GM23338 (cell line): ENCODE measurements at regions not wholly inside any gene's neighbourhood (a gene's known extent, or its start where the extent isn't known, plus 50 kb on each side); places are given as distances from the start of the nearest gene placed in this dataset.

ENCODE experiments used
- ATAC-seq: fragments of 200-7000 bp; cut with Tn5 transposase; 3 replicates; pipeline ENCODE4 v1.9.1; 2020
- DNase-seq: peaks from one replicate; pipeline ENCODE4 v3.0.0-alpha.2; 2015; ENCODE audit warnings: low spot score
- H2AFZ ChIP-seq: fragments of 200-600 bp; sonication (generic); 2 replicates; pipeline ENCODE4 v1.8.0; 2016; ENCODE audit warnings: antibody characterized with exemption, mild to moderate bottlenecking, moderate library complexity
- H3F3A ChIP-seq: fragments of 200-600 bp; sonication (generic); replicated peaks from 2 replicates; pipeline ENCODE4 v1.8.0; 2017; ENCODE audit warnings: antibody characterized with exemption, mixed run types, low read depth
- H3K27ac ChIP-seq: fragments of 200-600 bp; sonication (generic); 2 replicates; pipeline ENCODE4 v1.6.1; 2016; ENCODE audit warnings: low read depth
- H3K27me3 ChIP-seq: fragments of 200-600 bp; sonication (generic); 2 replicates; pipeline ENCODE4 v1.8.0; 2016; ENCODE audit warnings: mild to moderate bottlenecking, mixed run types, moderate library complexity; ENCODE audit not compliant: insufficient read depth
- H3K36me3 ChIP-seq: fragments of 200-600 bp; sonication (generic); 2 replicates; pipeline ENCODE4 v1.8.0; 2016; ENCODE audit warnings: mild to moderate bottlenecking; ENCODE audit not compliant: insufficient read depth
- H3K4me1 ChIP-seq: fragments of 200-600 bp; sonication (generic); 2 replicates; pipeline ENCODE4 v1.8.0; 2016; ENCODE audit warnings: mild to moderate bottlenecking, moderate library complexity; ENCODE audit not compliant: insufficient read depth
- H3K4me2 ChIP-seq: fragments of 200-600 bp; sonication (generic); 2 replicates; pipeline ENCODE4 v1.7.1; 2017; ENCODE audit warnings: mixed run types
- H3K4me3 ChIP-seq: fragments of 200-600 bp; sonication (generic); 2 replicates; pipeline ENCODE4 v1.6.1; 2016; ENCODE audit warnings: mixed run types
- H3K79me2 ChIP-seq: fragments of 200-600 bp; sonication (generic); replicated peaks from 2 replicates; pipeline ENCODE4 v1.8.0; 2017; ENCODE audit warnings: mild to moderate bottlenecking; ENCODE audit not compliant: insufficient read depth
- H3K9me2 ChIP-seq: fragments of 200-600 bp; sonication (generic); 2 replicates; pipeline ENCODE4 v1.8.0; 2017; ENCODE audit not compliant: insufficient read depth
- H4K20me1 ChIP-seq: fragments of 200-600 bp; sonication (generic); replicated peaks from 2 replicates; pipeline ENCODE4 v1.8.0; 2017; ENCODE audit warnings: mild to moderate bottlenecking; ENCODE audit not compliant: insufficient read depth
- H3K27ac Mint-ChIP-seq: 2 replicates; pipeline ENCODE4 v1.8.0; 2020; ENCODE audit warnings: inconsistent platforms, mild to moderate bottlenecking, moderate library complexity, mixed read lengths
- H3K27me3 Mint-ChIP-seq: 3 replicates; pipeline ENCODE4 v1.8.0; 2022; ENCODE audit warnings: low read depth, mild to moderate bottlenecking, moderate library complexity, mixed read lengths, inconsistent platforms; ENCODE audit not compliant: insufficient read depth, poor library complexity
- H3K36me3 Mint-ChIP-seq: 3 replicates; pipeline ENCODE4 v1.8.0; 2021; ENCODE audit warnings: low read depth, mild to moderate bottlenecking, inconsistent platforms, moderate library complexity, mixed read lengths
- H3K4me1 Mint-ChIP-seq: 3 replicates; pipeline ENCODE4 v1.8.0; 2020; ENCODE audit warnings: mild to moderate bottlenecking, inconsistent platforms, mixed read lengths
- H3K4me3 Mint-ChIP-seq: 3 replicates; pipeline ENCODE4 v1.8.0; 2021; ENCODE audit warnings: moderate library complexity, mild to moderate bottlenecking, inconsistent platforms, mixed read lengths
- H3K9me3 Mint-ChIP-seq: 3 replicates; pipeline ENCODE4 v1.8.0; 2020; ENCODE audit warnings: moderate library complexity, mild to moderate bottlenecking, inconsistent platforms, mixed read lengths
- CREB1 ChIP-seq: fragments of 250-450 bp; sonication (Bioruptor Pico); IDR thresholded peaks from 2 replicates; pipeline ENCODE4 v1.5.0; 2020; ENCODE audit warnings: low read depth, mild to moderate bottlenecking, moderate library complexity
- EZH2 ChIP-seq: fragments of 200-600 bp; sonication (generic); IDR thresholded peaks from one replicate; pipeline ENCODE4 v1.8.0; 2017; ENCODE audit warnings: antibody characterized with exemption, mild to moderate bottlenecking, low read depth; ENCODE audit not compliant: unreplicated experiment
- EZH2phosphoT487 ChIP-seq: fragments of 200-600 bp; sonication (generic); IDR thresholded peaks from one replicate; pipeline ENCODE4 v1.8.1; 2018; ENCODE audit warnings: antibody characterized with exemption; ENCODE audit not compliant: unreplicated experiment
- JUNB ChIP-seq: IDR thresholded peaks from one replicate; pipeline ENCODE4 v1.6.1; 2016; ENCODE audit warnings: antibody characterized with exemption; ENCODE audit not compliant: unreplicated experiment
- NANOG ChIP-seq: IDR thresholded peaks from 2 replicates; pipeline ENCODE4 v1.6.1; 2016; ENCODE audit warnings: antibody characterized with exemption, borderline replicate concordance
- POLR2AphosphoS5 ChIP-seq: IDR thresholded peaks from 2 replicates; pipeline ENCODE4 v1.6.1; 2016; ENCODE audit warnings: antibody characterized with exemption, low read depth
- STAT1 ChIP-seq: IDR thresholded peaks from one replicate; pipeline ENCODE4 v1.6.1; 2016; ENCODE audit warnings: antibody characterized with exemption; ENCODE audit not compliant: unreplicated experiment
- ZNF114 ChIP-seq: fragments of 250-450 bp; sonication (Bioruptor Pico); IDR thresholded peaks from 2 replicates; pipeline ENCODE4 v1.5.0; 2020; ENCODE audit warnings: mild to moderate bottlenecking, moderate library complexity
- ZNF331 ChIP-seq: fragments of 250-450 bp; sonication (Bioruptor Pico); IDR thresholded peaks from 2 replicates; pipeline ENCODE4 v1.5.0; 2020; ENCODE audit warnings: low read depth, mild to moderate bottlenecking, moderate library complexity
- TF ChIP-seq, protein P1 (sequence below), 2 experiments: fragments of 200-600 bp in 1 of 2; sonication (generic) in 1 of 2; conservative IDR thresholded peaks; 2 replicates each; pipeline versions ENCODE4 v1.5.1 to v1.6.1; 2016 to 2017; ENCODE audit warnings: antibody characterized with exemption in 2 of 2, low read depth in 2 of 2, mild to moderate bottlenecking in 2 of 2, moderate library complexity in 1 of 2
- TF ChIP-seq, protein P2 (sequence below): IDR thresholded peaks from one replicate; pipeline ENCODE4 v1.6.1; 2018; ENCODE audit warnings: antibody characterized with exemption; ENCODE audit not compliant: unreplicated experiment
- TF ChIP-seq, protein P3 (sequence below): IDR thresholded peaks from 2 replicates; pipeline ENCODE4 v1.6.1; 2016; ENCODE audit warnings: antibody characterized with exemption
- TF ChIP-seq, protein P4 (sequence below): fragments of 250-450 bp; sonication (Bioruptor Pico); IDR thresholded peaks from 2 replicates; pipeline ENCODE4 v1.5.0; 2020; ENCODE audit warnings: mild to moderate bottlenecking, moderate library complexity

DNA sequence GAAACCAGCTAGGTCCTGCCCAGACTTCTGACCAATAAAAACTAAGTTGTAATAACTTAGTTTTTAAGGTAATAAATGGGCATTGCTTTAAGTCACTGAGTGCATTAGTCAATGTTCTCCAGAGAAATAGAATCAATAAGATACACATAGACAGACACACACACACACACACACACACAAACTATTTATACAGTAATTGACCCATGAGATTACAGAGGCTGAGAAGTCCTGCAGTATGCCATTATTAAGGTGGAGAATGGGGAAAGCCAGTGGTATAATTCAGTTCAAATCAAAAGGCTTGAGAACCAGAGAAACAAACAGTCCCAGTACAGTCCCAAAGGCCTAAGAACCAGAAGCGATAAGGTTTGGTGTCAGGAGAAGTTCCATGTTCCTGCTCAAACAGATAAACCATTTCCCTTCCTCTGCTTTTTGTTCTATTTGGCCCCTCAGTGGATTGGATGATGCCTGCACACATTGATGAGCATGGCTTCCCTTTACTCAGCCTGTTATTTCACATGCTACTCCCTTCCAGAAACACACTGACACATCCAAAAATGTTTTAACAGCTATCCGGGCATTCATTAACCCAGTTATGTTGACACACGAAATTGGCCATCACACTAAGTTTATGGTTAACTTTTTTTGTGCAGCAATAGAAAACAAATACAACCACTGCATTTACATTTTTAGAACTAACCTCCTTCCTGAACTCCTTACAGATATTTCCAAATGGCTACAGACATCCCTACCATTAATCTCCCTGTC, 828.2 kb upstream of the NCAM2 start:
- DNase-seq: no peak
- H3K4me3 Mint-ChIP-seq: no peak overlapping the region
- no peak overlapping the region for H3K27ac ChIP-seq

More for the DNA sequence above, 828.2 kb upstream of the NCAM2 start:
- no peaks in the 10 kb centered on the region for H3K79me2 ChIP-seq
- Mint-ChIP-seq H3K36me3 (no peaks in the 10 kb centered on the region), H3K9me3 (no peaks in the 10 kb centered on the region), H3K4me1 (no peaks in the 10 kb centered on the region), H3K27me3 (peaks cover 2% of the 10 kb centered on the region), H3K27ac (no peak overlapping the region)
- no peaks in the 10 kb centered on the region for H3K27me3 ChIP-seq
- no peaks in the 10 kb centered on the region for H3K36me3 ChIP-seq
- no peaks in the 10 kb centered on the region for H4K20me1 ChIP-seq
- no peak for ATAC-seq
- no peaks in the 10 kb centered on the region for H3K4me1 ChIP-seq
- no peak overlapping the region for H3K4me3 ChIP-seq
- TF ChIP-seq NANOG (no peak), EZH2phosphoT487 (no peak), POLR2AphosphoS5 (no peak), CREB1 (no peak), JUNB (no peak), ZNF114 (CRISPR knock-in tag) (no peak), EZH2 (no peak), STAT1 (no peak), ZNF331 (CRISPR knock-in tag) (no peak)
- TF ChIP-seq, protein P1, sequence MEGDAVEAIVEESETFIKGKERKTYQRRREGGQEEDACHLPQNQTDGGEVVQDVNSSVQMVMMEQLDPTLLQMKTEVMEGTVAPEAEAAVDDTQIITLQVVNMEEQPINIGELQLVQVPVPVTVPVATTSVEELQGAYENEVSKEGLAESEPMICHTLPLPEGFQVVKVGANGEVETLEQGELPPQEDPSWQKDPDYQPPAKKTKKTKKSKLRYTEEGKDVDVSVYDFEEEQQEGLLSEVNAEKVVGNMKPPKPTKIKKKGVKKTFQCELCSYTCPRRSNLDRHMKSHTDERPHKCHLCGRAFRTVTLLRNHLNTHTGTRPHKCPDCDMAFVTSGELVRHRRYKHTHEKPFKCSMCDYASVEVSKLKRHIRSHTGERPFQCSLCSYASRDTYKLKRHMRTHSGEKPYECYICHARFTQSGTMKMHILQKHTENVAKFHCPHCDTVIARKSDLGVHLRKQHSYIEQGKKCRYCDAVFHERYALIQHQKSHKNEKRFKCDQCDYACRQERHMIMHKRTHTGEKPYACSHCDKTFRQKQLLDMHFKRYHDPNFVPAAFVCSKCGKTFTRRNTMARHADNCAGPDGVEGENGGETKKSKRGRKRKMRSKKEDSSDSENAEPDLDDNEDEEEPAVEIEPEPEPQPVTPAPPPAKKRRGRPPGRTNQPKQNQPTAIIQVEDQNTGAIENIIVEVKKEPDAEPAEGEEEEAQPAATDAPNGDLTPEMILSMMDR (conservative IDR thresholded peaks at IDR 0.05; ENCODE audit: low read depth in 2 of 2): no peak
- TF ChIP-seq, protein P2, sequence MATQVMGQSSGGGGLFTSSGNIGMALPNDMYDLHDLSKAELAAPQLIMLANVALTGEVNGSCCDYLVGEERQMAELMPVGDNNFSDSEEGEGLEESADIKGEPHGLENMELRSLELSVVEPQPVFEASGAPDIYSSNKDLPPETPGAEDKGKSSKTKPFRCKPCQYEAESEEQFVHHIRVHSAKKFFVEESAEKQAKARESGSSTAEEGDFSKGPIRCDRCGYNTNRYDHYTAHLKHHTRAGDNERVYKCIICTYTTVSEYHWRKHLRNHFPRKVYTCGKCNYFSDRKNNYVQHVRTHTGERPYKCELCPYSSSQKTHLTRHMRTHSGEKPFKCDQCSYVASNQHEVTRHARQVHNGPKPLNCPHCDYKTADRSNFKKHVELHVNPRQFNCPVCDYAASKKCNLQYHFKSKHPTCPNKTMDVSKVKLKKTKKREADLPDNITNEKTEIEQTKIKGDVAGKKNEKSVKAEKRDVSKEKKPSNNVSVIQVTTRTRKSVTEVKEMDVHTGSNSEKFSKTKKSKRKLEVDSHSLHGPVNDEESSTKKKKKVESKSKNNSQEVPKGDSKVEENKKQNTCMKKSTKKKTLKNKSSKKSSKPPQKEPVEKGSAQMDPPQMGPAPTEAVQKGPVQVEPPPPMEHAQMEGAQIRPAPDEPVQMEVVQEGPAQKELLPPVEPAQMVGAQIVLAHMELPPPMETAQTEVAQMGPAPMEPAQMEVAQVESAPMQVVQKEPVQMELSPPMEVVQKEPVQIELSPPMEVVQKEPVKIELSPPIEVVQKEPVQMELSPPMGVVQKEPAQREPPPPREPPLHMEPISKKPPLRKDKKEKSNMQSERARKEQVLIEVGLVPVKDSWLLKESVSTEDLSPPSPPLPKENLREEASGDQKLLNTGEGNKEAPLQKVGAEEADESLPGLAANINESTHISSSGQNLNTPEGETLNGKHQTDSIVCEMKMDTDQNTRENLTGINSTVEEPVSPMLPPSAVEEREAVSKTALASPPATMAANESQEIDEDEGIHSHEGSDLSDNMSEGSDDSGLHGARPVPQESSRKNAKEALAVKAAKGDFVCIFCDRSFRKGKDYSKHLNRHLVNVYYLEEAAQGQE: no peak
- TF ChIP-seq, protein P3, sequence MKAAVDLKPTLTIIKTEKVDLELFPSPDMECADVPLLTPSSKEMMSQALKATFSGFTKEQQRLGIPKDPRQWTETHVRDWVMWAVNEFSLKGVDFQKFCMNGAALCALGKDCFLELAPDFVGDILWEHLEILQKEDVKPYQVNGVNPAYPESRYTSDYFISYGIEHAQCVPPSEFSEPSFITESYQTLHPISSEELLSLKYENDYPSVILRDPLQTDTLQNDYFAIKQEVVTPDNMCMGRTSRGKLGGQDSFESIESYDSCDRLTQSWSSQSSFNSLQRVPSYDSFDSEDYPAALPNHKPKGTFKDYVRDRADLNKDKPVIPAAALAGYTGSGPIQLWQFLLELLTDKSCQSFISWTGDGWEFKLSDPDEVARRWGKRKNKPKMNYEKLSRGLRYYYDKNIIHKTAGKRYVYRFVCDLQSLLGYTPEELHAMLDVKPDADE: no peak
- TF ChIP-seq, protein P4, sequence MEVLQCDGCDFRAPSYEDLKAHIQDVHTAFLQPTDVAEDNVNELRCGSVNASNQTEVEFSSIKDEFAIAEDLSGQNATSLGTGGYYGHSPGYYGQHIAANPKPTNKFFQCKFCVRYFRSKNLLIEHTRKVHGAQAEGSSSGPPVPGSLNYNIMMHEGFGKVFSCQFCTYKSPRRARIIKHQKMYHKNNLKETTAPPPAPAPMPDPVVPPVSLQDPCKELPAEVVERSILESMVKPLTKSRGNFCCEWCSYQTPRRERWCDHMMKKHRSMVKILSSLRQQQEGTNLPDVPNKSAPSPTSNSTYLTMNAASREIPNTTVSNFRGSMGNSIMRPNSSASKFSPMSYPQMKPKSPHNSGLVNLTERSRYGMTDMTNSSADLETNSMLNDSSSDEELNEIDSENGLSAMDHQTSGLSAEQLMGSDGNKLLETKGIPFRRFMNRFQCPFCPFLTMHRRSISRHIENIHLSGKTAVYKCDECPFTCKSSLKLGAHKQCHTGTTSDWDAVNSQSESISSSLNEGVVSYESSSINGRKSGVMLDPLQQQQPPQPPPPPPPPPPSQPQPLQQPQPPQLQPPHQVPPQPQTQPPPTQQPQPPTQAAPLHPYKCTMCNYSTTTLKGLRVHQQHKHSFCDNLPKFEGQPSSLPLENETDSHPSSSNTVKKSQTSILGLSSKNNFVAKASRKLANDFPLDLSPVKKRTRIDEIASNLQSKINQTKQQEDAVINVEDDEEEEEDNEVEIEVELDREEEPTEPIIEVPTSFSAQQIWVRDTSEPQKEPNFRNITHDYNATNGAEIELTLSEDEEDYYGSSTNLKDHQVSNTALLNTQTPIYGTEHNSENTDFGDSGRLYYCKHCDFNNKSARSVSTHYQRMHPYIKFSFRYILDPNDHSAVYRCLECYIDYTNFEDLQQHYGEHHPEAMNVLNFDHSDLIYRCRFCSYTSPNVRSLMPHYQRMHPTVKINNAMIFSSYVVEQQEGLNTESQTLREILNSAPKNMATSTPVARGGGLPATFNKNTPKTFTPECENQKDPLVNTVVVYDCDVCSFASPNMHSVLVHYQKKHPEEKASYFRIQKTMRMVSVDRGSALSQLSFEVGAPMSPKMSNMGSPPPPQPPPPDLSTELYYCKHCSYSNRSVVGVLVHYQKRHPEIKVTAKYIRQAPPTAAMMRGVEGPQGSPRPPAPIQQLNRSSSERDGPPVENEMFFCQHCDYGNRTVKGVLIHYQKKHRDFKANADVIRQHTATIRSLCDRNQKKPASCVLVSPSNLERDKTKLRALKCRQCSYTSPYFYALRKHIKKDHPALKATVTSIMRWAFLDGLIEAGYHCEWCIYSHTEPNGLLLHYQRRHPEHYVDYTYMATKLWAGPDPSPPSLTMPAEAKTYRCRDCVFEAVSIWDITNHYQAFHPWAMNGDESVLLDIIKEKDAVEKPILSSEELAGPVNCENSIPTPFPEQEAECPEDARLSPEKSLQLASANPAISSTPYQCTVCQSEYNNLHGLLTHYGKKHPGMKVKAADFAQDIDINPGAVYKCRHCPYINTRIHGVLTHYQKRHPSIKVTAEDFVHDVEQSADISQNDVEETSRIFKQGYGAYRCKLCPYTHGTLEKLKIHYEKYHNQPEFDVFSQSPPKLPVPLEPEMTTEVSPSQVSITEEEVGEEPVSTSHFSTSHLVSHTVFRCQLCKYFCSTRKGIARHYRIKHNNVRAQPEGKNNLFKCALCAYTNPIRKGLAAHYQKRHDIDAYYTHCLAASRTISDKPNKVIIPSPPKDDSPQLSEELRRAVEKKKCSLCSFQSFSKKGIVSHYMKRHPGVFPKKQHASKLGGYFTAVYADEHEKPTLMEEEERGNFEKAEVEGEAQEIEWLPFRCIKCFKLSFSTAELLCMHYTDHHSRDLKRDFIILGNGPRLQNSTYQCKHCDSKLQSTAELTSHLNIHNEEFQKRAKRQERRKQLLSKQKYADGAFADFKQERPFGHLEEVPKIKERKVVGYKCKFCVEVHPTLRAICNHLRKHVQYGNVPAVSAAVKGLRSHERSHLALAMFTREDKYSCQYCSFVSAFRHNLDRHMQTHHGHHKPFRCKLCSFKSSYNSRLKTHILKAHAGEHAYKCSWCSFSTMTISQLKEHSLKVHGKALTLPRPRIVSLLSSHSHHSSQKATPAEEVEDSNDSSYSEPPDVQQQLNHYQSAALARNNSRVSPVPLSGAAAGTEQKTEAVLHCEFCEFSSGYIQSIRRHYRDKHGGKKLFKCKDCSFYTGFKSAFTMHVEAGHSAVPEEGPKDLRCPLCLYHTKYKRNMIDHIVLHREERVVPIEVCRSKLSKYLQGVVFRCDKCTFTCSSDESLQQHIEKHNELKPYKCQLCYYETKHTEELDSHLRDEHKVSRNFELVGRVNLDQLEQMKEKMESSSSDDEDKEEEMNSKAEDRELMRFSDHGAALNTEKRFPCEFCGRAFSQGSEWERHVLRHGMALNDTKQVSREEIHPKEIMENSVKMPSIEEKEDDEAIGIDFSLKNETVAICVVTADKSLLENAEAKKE: no peak
- no peak overlapping the region for H3K4me2 ChIP-seq
- no peaks in the 10 kb centered on the region for H3F3A ChIP-seq
- no peaks in the 10 kb centered on the region for H3K9me2 ChIP-seq
- H2AFZ ChIP-seq: 0 out of 2 replicates have a peak overlapping the region, but pooled peaks have one; percentile 16
